ENCODE measurements at regions not wholly inside any gene's neighbourhood (a gene's known extent, or its start where the extent isn't known, plus 50 kb on each side); places are given as distances from the start of the nearest gene placed in this dataset.

- Histone ChIP-seq H3K36me3 (ENCODE audit: control insufficient read depth in 2 of 2, insufficient read depth in 2 of 2, low read length in 2 of 2) (no peaks in the 10 kb centered on the region), H3K9ac (ENCODE audit: low read length in 2 of 2) (no peak overlapping the region), H3K27ac (ENCODE audit: low read length) (no peak overlapping the region), H3K27me3 (ENCODE audit: control insufficient read depth in 1 of 2, insufficient read depth in 2 of 2, low read length in 2 of 2) (no peaks in the 10 kb centered on the region), H3K4me3 (ENCODE audit: low read length in 2 of 2) (no peak overlapping the region), H3K4me1 (ENCODE audit: control insufficient read depth, insufficient read depth, low read length) (no peaks in the 10 kb centered on the region), H3K9me3 (ENCODE audit: control insufficient read depth in 2 of 2, low read length in 2 of 2) (no peaks in the 10 kb centered on the region)
These were observed 382.2 kb upstream of the TRIB2 start for GRCh38 chr2:12334412-12334966.

- Histone ChIP-seq H3K27ac (ENCODE audit: low read length) (no peak overlapping the region), H3K27me3 (ENCODE audit: control insufficient read depth in 1 of 2, insufficient read depth in 2 of 2, low read length in 2 of 2) (no peaks in the 10 kb centered on the region), H3K9ac (ENCODE audit: low read length in 2 of 2) (no peak overlapping the region), H3K4me1 (ENCODE audit: control insufficient read depth, insufficient read depth, low read length) (no peaks in the 10 kb centered on the region), H3K4me3 (ENCODE audit: low read length in 2 of 2) (no peak overlapping the region), H3K36me3 (ENCODE audit: control insufficient read depth in 2 of 2, insufficient read depth in 2 of 2, low read length in 2 of 2) (no peaks in the 10 kb centered on the region), H3K9me3 (ENCODE audit: control insufficient read depth in 2 of 2, low read length in 2 of 2) (no peaks in the 10 kb centered on the region)
These were observed 381.6 kb upstream of the TRIB2 start for GRCh38 chr2:12335131-12335530.

GRCh38 chr2:12335995-12336394 lies 380.7 kb upstream of the TRIB2 start:
- no peaks in the 10 kb centered on the region for H3K36me3 ChIP-seq (ENCODE audit: control insufficient read depth in 2 of 2, insufficient read depth in 2 of 2, low read length in 2 of 2)
- no peak overlapping the region for H3K27ac ChIP-seq (ENCODE audit: low read length)
- H3K4me3 ChIP-seq (ENCODE audit: low read length in 2 of 2): no peak overlapping the region
- no peaks in the 10 kb centered on the region for H3K4me1 ChIP-seq (ENCODE audit: control insufficient read depth, insufficient read depth, low read length)
- H3K9me3 ChIP-seq (ENCODE audit: control insufficient read depth in 2 of 2, low read length in 2 of 2): no peaks in the 10 kb centered on the region
- H3K9ac ChIP-seq (ENCODE audit: low read length in 2 of 2): no peak overlapping the region
- no peaks in the 10 kb centered on the region for H3K27me3 ChIP-seq (ENCODE audit: control insufficient read depth in 1 of 2, insufficient read depth in 2 of 2, low read length in 2 of 2)

- no peak overlapping the region for H3K9ac ChIP-seq (ENCODE audit: low read length in 2 of 2)
- no peaks in the 10 kb centered on the region for H3K9me3 ChIP-seq (ENCODE audit: control insufficient read depth in 2 of 2, low read length in 2 of 2)
- H3K4me1 ChIP-seq (ENCODE audit: control insufficient read depth, insufficient read depth, low read length): no peaks in the 10 kb centered on the region
- no peak overlapping the region for H3K4me3 ChIP-seq (ENCODE audit: low read length in 2 of 2)
- H3K27ac ChIP-seq (ENCODE audit: low read length): no peak overlapping the region
- no peaks in the 10 kb centered on the region for H3K36me3 ChIP-seq (ENCODE audit: control insufficient read depth in 2 of 2, insufficient read depth in 2 of 2, low read length in 2 of 2)
- H3K27me3 ChIP-seq (ENCODE audit: control insufficient read depth in 1 of 2, insufficient read depth in 2 of 2, low read length in 2 of 2): no peaks in the 10 kb centered on the region
These were observed 377.6 kb upstream of the TRIB2 start for GRCh38 chr2:12338946-12339697.

GRCh38 chr2:12340164-12340563 lies 376.6 kb upstream of the TRIB2 start:
- Histone ChIP-seq H3K36me3 (ENCODE audit: control insufficient read depth in 2 of 2, insufficient read depth in 2 of 2, low read length in 2 of 2) (no peaks in the 10 kb centered on the region), H3K4me3 (ENCODE audit: low read length in 2 of 2) (no peak overlapping the region), H3K9me3 (ENCODE audit: control insufficient read depth in 2 of 2, low read length in 2 of 2) (no peaks in the 10 kb centered on the region), H3K4me1 (ENCODE audit: control insufficient read depth, insufficient read depth, low read length) (no peaks in the 10 kb centered on the region), H3K27me3 (ENCODE audit: control insufficient read depth in 1 of 2, insufficient read depth in 2 of 2, low read length in 2 of 2) (no peaks in the 10 kb centered on the region), H3K9ac (ENCODE audit: low read length in 2 of 2) (no peak overlapping the region), H3K27ac (ENCODE audit: low read length) (no peak overlapping the region)

- H3K27me3 ChIP-seq (ENCODE audit: control insufficient read depth in 1 of 2, insufficient read depth in 2 of 2, low read length in 2 of 2): no peaks in the 10 kb centered on the region
- no peak overlapping the region for H3K27ac ChIP-seq (ENCODE audit: low read length)
- H3K4me3 ChIP-seq (ENCODE audit: low read length in 2 of 2): no peak overlapping the region
- H3K36me3 ChIP-seq (ENCODE audit: control insufficient read depth in 2 of 2, insufficient read depth in 2 of 2, low read length in 2 of 2): no peaks in the 10 kb centered on the region
- H3K9me3 ChIP-seq (ENCODE audit: control insufficient read depth in 2 of 2, low read length in 2 of 2): no peaks in the 10 kb centered on the region
- H3K9ac ChIP-seq (ENCODE audit: low read length in 2 of 2): no peak overlapping the region
- H3K4me1 ChIP-seq (ENCODE audit: control insufficient read depth, insufficient read depth, low read length): no peaks in the 10 kb centered on the region
These were observed 375.5 kb upstream of the TRIB2 start for GRCh38 chr2:12341215-12341614.

- Histone ChIP-seq H3K9me3 (ENCODE audit: control insufficient read depth in 2 of 2, low read length in 2 of 2) (no peaks in the 10 kb centered on the region), H3K27me3 (ENCODE audit: control insufficient read depth in 1 of 2, insufficient read depth in 2 of 2, low read length in 2 of 2) (no peaks in the 10 kb centered on the region), H3K4me3 (ENCODE audit: low read length in 2 of 2) (no peak overlapping the region), H3K36me3 (ENCODE audit: control insufficient read depth in 2 of 2, insufficient read depth in 2 of 2, low read length in 2 of 2) (no peaks in the 10 kb centered on the region), H3K9ac (ENCODE audit: low read length in 2 of 2) (no peak overlapping the region), H3K27ac (ENCODE audit: low read length) (no peak overlapping the region), H3K4me1 (ENCODE audit: control insufficient read depth, insufficient read depth, low read length) (no peaks in the 10 kb centered on the region)
These were observed 374.8 kb upstream of the TRIB2 start for GRCh38 chr2:12341920-12342319.

GRCh38 chr2:12343141-12343540 lies 373.6 kb upstream of the TRIB2 start:
- Histone ChIP-seq H3K27ac (ENCODE audit: low read length) (no peak overlapping the region), H3K9ac (ENCODE audit: low read length in 2 of 2) (no peak overlapping the region), H3K9me3 (ENCODE audit: control insufficient read depth in 2 of 2, low read length in 2 of 2) (no peaks in the 10 kb centered on the region), H3K27me3 (ENCODE audit: control insufficient read depth in 1 of 2, insufficient read depth in 2 of 2, low read length in 2 of 2) (no peaks in the 10 kb centered on the region), H3K4me1 (ENCODE audit: control insufficient read depth, insufficient read depth, low read length) (no peaks in the 10 kb centered on the region), H3K36me3 (ENCODE audit: control insufficient read depth in 2 of 2, insufficient read depth in 2 of 2, low read length in 2 of 2) (no peaks in the 10 kb centered on the region), H3K4me3 (ENCODE audit: low read length in 2 of 2) (no peak overlapping the region)

GRCh38 chr2:12347066-12347493 lies 369.7 kb upstream of the TRIB2 start:
- Histone ChIP-seq H3K9ac (ENCODE audit: low read length in 2 of 2) (no peak overlapping the region), H3K27ac (ENCODE audit: low read length) (no peak overlapping the region), H3K4me3 (ENCODE audit: low read length in 2 of 2) (no peak overlapping the region)

GRCh38 chr2:12348216-12348615 lies 368.5 kb upstream of the TRIB2 start:
- Histone ChIP-seq H3K9ac (ENCODE audit: low read length in 2 of 2) (no peak overlapping the region), H3K4me3 (ENCODE audit: low read length in 2 of 2) (no peak overlapping the region), H3K9me3 (ENCODE audit: control insufficient read depth in 2 of 2, low read length in 2 of 2) (no peaks in the 10 kb centered on the region)

More at GRCh38 chr2:12347066-12347493, 369.7 kb upstream of the TRIB2 start:
- Histone ChIP-seq H3K4me1 (ENCODE audit: control insufficient read depth, insufficient read depth, low read length) (no peaks in the 10 kb centered on the region), H3K36me3 (ENCODE audit: control insufficient read depth in 2 of 2, insufficient read depth in 2 of 2, low read length in 2 of 2) (no peaks in the 10 kb centered on the region), H3K9me3 (ENCODE audit: control insufficient read depth in 2 of 2, low read length in 2 of 2) (no peaks in the 10 kb centered on the region), H3K27me3 (ENCODE audit: control insufficient read depth in 1 of 2, insufficient read depth in 2 of 2, low read length in 2 of 2) (no peaks in the 10 kb centered on the region)

GRCh38 chr2:12350821-12351220 lies 365.9 kb upstream of the TRIB2 start:
- Histone ChIP-seq H3K27ac (ENCODE audit: low read length) (no peak overlapping the region), H3K36me3 (ENCODE audit: control insufficient read depth in 2 of 2, insufficient read depth in 2 of 2, low read length in 2 of 2) (no peaks in the 10 kb centered on the region), H3K9me3 (ENCODE audit: control insufficient read depth in 2 of 2, low read length in 2 of 2) (peaks cover 0 to 4% of the 10 kb centered on the region in 2 donors), H3K27me3 (ENCODE audit: control insufficient read depth in 1 of 2, insufficient read depth in 2 of 2, low read length in 2 of 2) (no peaks in the 10 kb centered on the region), H3K4me3 (ENCODE audit: low read length in 2 of 2) (no peak overlapping the region), H3K9ac (ENCODE audit: low read length in 2 of 2) (no peak overlapping the region), H3K4me1 (ENCODE audit: control insufficient read depth, insufficient read depth, low read length) (no peaks in the 10 kb centered on the region)

More at GRCh38 chr2:12348216-12348615, 368.5 kb upstream of the TRIB2 start:
- no peak overlapping the region for H3K27ac ChIP-seq (ENCODE audit: low read length)
- H3K36me3 ChIP-seq (ENCODE audit: control insufficient read depth in 2 of 2, insufficient read depth in 2 of 2, low read length in 2 of 2): no peaks in the 10 kb centered on the region
- no peaks in the 10 kb centered on the region for H3K4me1 ChIP-seq (ENCODE audit: control insufficient read depth, insufficient read depth, low read length)
- H3K27me3 ChIP-seq (ENCODE audit: control insufficient read depth in 1 of 2, insufficient read depth in 2 of 2, low read length in 2 of 2): no peaks in the 10 kb centered on the region

Measured in stomach smooth muscle (tissue), 2 donors.